NCI-H2227 (cell line): ENCODE measurements at regions not wholly inside any gene's neighbourhood (a gene's known extent, or its start where the extent isn't known, plus 50 kb on each side); places are given as distances from the start of the nearest gene placed in this dataset.

Experiments used
- DNase-seq: peaks from one replicate; lab custom pipeline; 2025; ENCODE audit not compliant: unreplicated experiment; lab: John Stamatoyannopoulos, UW

DNA sequence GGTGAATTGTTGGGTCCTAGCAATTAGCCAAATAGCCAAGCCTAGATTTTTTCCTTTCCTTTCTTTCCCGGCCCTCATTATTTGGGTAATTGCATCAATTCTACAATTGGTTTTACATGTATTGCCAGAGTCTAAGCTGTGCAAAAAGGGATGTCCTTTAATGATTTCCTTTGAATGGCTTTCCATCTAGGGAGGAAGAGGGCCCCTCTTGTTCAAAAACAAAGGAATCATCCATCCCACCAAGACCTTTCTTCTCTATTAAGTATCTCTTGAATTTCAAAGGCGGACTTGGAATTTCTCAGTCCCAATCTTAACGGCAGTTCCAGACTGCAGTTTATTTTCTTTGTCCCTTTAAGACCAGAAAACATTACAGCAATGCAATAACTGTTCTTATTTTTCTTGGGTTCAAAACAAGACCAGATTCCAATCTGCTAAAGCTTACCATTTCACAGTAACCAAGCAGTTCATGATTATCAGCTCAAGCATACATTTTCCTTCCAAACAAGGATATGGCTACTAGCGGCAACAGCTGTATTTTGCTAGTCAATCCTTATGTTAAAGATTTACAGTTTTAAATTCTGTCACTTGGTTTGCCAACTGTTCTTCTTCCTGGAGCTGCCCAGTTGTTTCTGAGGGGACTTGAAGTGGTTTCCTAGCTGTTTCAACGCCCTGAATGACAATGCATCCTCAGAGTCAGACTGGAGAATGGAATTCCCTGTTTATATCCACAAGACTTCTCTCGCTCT is 91.4 kb upstream of the LRIG1 start:
- no peak for DNase-seq

DNA sequence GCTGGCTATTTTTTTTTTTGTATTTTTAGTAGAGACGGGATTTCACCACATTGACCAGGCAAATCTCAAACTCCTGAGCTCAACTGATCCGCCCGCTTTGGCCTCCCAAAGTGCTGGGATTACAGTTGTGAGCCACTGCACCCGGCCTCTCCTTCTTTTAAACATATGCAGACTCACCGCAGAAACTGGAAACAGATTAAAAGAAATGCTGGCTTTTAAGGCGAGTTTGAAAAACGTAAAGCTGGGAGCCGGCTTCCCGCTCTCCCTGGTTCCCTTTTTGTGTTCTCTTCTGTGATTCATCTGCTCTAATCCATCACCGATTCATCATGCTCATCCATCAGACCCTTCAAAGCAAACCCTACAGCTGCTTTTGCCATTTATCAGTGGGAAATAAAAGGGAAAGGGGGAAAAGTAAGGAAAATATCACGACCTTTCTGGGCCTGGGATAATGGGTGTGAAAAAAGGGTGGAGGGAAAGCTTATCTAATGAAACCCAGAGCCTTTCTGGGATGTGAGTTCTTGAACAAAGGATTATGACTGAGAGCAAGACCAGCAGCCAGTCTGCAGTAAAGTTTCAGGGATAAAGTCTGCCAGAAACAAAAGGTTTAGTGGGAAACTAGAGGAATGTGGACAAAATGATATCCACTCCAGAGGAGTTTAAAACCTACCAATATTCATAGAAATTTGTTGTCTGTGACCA is 92.3 kb upstream of the LRIG1 start:
- DNase-seq = no peak

DNA sequence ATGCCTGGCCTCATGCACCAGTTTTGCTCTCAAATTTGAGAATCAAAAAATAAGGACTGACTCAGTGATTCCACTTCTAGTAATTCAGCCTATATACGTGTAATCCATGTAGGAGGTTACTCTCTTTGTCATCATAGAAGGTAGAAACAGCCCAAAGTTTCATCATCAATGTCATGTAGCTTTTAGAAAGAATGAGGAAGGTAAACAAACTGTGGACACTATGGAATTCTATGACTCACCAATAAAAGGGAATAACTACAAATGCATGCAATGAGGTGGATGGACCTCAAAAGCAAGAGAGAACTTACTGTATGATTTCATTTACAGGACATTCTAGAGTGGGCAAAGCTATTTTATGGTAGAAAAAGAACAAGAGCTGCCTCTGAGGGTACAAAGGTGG is 93.2 kb upstream of the LRIG1 start:
- no peak for DNase-seq

DNA sequence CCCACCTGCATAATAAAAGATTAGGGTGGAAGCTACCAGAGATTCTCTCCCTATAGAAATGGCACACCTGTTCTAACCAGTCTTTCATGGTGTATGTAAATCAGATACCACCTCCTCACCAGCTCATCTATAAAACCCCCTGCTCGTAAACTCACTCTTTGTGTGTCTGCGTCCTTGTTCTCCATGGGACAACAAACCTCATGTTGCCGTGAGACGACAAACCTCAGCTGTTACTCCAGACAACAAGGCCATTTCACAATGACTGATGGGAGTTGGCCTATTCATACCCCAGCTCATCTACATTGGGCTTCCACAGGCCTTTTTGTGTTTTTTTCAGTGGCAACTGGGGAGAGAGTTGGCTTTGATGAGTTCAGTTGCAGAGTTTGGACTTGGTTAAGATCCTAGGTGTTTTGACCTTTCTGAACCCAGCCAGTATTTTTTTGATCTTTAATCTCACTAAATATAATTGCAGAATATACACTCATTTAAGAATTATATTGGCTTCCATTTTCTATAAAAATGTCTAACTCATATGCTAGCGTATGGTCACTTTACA is 96.6 kb upstream of the LRIG1 start:
- no peak for DNase-seq

DNA sequence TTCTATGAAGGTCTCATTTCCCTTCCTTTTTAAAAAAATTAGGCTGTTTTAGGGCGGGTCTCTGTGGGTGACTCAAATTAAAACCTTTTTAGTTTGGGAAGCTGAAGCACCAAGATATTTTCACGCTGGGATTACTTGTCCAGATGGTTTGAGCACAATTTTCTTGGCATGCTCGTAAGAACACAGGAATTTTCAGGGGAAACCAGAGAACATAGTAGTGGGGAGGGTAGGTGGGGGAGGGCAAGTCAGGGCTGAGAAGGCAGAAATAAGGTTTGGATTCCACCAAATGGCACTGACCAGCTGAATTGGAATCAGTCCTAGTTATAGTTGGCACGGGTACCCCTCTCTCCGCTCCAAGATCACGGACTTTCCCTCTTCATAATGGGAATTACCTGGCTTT is 97.3 kb upstream of the LRIG1 start:
- no peak for DNase-seq

DNA sequence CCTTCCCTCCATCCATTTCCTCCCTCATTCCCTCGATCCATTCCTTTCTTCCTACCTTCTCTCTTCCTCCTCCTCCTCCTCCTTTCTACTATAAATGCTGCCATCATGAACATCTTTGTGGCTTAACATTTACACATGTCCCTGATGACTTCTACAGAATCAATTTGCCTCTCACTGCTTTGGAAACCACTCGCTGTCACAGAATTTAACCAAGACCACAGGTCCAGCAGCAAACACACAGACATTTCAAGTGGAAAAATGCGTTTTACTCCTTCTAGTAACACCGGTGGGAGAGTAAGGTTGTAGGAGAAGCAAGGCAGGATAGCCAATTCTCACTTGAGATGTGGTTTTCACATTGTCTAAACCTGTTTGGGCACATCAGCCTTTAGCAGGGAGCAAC is 101.4 kb upstream of the LRIG1 start:
- no peak for DNase-seq

DNA sequence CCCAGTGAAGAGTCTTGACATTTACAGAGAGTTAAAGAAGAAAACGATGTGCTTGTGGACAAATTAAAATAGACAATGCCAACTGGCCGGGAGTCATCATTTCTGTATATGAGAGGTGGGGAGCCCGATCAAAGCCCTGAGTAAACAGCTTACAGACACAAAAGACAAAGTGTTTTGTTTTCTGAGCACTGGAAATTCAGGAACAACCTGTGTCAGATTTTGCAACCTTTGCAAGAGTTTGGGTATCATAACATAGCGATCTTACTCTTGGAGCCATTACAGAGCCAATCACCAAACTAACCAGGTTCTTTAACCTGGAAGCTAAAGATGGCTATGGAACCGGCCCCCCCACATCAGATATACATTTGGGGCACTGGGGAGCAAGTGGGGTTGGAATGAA is 101.9 kb upstream of the LRIG1 start:
- no peak for DNase-seq

DNA sequence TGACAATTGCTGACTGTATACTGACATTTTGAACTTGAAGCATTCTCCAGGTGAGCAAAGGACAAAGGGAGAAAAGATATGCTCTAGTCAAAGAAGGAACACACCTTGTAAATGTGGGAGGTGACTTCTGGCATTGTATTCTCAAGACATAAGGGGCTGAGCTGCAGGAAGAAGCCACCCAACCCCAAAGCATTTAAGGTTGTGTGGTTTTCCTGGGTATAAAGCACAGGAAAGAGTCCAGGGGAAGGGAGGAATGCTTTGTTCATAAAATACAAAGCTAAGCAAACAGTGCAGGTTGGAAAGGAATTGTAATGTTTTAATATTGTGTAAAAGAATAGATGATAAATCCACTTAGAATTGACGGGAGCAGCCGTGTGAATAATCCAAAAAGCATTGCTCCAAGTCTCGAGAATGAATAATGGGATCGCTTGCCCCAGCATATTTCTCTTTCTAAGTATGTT is 102.4 kb upstream of the LRIG1 start:
- no peak for DNase-seq

DNA sequence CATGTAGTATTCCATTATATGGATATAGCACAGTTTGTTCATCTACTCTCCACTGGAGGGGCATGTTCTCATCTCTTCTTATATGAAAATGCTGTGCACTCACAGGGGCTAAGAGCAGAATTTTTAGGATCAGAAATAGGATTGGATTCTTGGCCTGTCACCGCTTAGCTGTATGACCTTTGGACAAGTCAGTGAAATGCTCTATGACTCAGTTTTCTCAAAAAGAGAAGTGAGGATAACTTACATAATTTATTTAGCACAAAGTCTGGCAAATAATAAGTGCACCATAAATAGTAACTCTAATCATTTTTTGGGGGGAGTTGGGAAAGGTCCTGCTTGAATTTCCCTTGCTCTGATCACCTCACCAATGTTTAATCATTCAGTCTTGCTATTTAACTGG is 103.7 kb upstream of the LRIG1 start:
- DNase-seq = no peak

DNA sequence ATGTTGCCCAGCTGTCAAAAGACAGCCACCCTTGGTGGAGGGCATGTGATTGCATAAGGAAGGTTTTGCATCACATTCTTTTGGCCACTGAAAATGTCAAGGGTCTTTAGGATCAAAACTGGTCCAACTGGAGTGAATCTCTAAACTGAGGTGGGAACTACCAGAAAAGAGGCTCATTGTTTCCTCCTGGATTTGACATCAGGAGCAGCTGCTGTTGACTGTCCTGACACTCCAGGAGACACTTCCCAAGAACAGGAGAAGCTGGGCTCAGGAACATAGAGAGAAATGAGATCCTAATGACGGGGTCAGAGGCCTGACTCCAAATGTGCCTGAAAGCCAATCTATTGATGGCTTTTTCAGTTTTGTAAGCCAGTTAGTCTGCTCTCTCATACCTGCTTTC is 105.3 kb upstream of the LRIG1 start:
- DNase-seq = no peak

DNA sequence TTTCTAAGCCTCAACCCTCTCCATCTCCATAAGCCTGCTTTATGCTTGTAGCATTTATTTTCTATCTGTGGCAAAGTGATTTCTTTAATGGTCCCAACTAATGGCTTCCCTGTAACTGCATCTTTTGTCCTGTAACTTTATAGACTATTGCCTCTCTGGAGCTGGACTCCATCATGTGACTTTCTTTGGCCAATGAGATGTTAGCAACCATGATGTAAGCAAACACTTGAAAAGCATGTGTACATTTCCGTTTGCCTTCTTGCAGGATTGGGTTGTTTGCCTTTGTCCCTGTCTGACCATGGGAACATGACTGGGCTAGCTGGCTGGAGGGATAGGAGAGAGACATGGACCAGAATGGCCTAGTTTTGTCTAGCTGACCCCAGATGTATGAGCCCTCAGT is 106.0 kb upstream of the LRIG1 start:
- DNase-seq = no peak

DNA sequence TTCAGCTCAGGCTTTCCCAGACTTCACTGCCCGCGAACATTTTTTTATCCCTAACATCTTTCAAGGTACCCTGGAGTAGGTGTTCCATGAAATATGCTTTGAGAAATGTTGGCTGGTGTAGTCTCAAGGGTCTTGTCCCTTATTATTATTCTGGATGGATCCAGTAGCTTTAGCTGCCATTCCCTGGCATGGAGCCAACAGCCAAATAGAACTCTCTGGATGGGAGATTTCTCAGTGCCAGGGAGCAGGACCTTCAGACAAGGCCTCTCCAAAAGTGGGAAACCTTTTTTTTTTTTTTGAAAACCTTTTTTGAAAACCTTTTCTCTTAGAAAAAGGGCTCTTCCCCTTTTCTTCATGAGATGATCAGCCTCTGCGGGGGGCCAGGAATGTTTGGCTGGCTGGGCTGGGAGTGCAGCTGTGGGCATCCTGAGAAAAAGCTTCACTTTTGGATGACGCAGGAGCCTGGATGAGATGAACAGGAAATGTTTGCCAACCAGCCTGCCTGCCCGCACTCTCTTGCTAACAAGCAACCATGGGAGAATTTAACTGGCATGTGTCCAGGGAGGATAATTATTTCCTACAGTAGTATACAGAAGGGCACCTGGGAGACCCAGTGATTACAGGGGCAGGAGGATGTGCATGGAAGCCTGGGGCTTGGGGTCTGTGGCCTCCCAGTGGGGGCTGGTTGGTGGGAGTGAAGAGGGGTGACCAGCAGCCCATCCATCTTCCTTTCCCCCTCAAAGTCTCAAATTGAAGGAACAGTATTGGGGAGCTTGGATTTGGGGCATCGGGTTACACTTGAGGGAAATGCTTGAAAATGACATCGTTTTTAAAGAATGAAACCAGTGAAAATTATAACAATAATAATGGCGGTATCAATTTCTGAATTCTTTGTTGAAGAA is 109.1 kb upstream of the LRIG1 start:
- peak; percentile 80 for DNase-seq

DNA sequence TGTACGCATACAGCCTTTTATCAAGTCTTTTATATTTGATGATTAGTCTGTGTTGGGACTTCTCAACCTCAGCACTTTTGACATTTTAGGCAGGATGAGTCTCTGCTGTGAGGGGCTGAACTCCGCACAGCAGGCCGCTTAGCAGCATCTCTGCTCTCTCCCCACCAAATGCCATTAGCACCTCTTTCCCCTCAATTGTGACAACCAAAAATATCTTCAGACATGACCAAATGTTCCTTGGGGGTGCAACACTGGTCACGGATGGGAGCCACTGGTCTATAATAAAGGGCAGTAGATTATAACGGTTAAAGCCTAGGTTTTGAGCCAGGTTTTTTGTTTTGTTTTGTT is 109.7 kb upstream of the LRIG1 start:
- DNase-seq = peak; percentile 17

DNA sequence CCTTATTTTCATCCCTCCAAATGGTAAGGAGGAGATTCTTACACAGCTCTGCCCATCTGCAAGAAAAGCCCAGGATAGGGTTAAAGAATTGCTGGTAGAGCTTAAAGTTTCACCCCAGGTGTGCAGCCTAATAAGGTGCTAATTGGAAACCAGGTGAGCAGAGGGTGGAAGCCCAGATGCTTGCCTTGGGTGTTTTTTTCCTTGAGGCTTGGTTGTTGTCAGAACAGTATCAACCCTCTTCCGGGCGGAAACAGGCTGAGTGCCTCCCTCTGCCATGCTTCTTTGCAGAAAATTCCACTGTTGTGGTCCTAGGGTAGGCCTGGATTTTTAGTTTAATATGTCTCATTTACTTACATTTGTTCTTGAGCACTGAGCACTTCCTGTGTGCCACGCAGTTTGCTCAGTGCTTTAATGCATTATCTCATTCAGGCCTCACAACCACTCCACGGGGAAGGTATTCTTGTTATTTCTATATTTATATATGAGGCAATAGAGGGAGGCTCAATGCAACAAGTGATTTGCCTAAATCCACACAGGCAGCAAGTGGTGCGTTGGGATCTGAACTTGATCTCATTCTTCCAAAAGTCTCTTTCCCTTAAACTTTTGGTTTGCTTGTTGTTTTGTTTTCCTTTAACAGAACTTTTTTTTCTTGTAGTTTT is 115.0 kb upstream of the LRIG1 start:
- DNase-seq = no peak

DNA sequence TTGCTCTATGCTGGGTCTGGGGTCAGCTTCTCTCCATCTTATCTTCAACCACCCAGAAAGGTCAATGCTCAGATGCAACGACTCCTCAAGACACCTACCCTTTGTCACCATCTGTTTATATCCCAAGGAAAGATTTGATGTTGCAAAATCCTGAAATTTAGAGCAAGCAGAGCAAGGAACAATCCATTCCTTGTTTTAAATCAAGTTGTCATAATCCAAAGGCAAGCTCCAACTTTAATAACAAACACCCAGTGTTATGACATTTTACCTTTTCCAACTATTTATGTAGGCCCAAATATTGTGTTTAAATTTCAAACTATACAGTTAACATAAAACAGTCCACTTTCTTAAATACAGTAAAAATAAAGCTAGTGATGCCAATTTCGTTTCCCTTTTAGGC is 116.5 kb upstream of the LRIG1 start:
- no peak for DNase-seq

DNA sequence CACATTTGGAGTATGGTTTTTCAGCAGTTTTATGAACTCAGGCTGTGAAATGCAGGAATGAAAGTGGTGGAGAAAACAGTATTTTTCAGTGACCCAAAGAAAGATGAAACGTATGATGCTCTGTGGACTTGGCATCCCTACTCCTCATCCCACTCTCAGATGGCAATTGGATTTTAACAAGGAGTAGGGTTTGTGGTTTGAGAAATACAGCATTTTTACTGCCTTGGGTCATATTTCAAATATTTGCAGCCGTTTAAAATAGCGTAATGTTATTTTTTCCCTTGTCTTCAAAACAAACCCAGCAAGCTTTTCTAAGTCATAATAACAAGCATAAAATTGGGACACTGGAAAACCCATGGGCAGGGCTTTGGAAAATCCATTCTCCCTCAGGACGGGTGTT is 117.2 kb upstream of the LRIG1 start:
- no peak for DNase-seq

DNA sequence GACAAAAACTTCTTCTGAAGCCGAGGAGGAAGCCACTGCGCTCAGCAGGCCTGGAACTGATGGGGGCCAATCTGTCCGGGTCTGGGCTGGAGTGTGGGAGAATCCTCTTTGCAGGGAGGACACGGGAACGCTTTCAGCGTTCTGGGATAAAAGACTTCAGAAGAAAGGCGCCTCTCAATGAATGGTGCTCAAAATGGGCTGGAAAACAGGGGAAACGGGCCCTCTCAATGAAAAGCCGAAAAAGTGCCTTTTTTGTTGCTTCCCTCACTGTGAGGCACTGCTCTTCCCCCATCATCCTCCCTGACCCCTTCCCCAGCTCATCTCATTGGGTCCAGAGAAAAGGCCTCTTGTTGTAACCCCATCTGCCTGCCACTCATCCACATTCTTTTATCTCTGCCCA is 119.5 kb upstream of the LRIG1 start:
- no peak for DNase-seq

DNA sequence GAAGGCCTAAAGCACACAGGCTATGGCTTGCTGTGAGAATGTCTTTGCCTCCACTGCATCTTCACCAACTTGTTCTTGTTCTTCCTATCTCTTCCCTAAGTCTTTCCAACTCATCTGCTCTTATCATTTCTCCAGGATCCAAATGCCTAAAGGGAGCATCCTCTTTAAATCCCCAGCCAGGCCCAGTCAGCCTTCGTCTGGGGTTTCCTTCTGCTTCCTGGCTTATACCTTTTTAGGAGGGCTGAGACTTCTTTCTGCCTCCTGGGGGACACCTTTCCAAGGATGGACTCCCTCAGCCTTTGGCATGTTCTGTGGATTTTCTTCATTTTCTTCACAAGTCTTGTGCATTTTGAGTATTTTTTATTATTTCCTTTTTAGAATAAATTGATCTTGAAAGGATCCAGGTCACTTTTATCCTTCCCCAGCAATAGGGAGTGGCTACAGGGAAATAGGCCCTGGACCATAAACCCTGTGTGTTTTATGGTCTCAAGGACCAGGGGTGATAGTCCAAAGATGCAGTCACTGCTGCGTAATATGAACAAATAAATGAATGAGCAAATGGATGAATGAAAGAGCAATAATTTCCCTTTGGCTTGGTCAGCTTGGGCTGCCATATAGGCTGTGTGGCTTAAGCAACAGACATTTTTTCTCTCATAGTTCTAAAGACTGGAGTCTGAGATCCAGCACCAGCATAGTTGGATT is 122.1 kb upstream of the LRIG1 start:
- DNase-seq = no peak

DNA sequence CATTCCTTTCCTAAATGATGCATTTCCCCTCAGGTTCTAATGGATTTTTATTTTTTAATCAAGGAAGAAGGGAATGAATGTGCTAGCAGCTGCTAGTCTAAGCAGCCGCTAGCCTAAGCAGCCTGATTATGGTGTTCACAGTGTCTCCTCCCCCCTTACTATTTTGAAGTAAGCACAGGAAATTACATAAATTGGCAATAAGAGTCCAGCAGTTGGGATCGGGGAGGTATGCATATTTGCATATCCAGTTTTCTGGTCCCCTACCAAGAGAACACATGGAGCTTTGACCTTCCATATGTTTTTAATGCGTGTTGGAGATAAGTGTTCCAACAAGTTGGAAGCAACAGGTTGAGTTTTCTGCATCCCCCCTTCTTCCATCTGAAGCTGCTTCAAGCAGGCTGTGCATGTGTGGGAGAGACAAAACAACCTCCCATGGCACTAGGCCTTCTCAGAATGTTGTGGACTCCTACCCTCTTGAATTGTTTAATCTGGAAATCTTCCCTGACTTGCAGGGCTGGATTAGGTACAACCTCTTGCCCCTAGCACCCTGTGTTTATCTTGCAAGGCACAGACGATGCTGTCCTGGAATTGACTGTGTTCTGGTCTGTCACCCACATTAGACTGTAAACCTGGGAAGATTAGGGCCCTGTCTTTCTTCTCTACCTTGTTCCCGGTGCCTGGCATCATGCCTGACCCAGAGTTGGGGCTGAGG is 124.8 kb upstream of the LRIG1 start:
- DNase-seq = no peak
